KMS-11 (cell line): ENCODE measurements at regions not wholly inside any gene's neighbourhood (a gene's known extent, or its start where the extent isn't known, plus 50 kb on each side); places are given as distances from the start of the nearest gene placed in this dataset.

Source experiments
- H2AFZ ChIP-seq: fragments of 200-600 bp; sonication (generic); 2 replicates; pipeline ENCODE4 v1.6.1; 2016; ENCODE audit warnings: antibody characterized with exemption, mixed run types, low read depth
- H3K27ac ChIP-seq: fragments of 200-600 bp; sonication (generic); 2 replicates; pipeline ENCODE4 v1.6.1; 2016; ENCODE audit warnings: mild to moderate bottlenecking, mixed run types
- H3K27me3 ChIP-seq: fragments of 200-600 bp; sonication (generic); 2 replicates; pipeline ENCODE4 v1.6.1; 2017; ENCODE audit warnings: mild to moderate bottlenecking, low read depth, mixed run types, moderate library complexity; ENCODE audit not compliant: insufficient read depth
- H3K36me3 ChIP-seq: fragments of 200-600 bp; sonication (generic); 2 replicates; pipeline ENCODE4 v1.6.1; 2017; ENCODE audit warnings: mild to moderate bottlenecking, mixed run types; ENCODE audit not compliant: insufficient read depth
- H3K4me1 ChIP-seq: fragments of 200-600 bp; sonication (generic); 2 replicates; pipeline ENCODE4 v1.6.1; 2016; ENCODE audit warnings: mild to moderate bottlenecking, low read depth, mixed run types; ENCODE audit not compliant: poor library complexity, severe bottlenecking
- H3K4me2 ChIP-seq: fragments of 200-600 bp; sonication (generic); 2 replicates; pipeline ENCODE4 v1.7.0; 2016; ENCODE audit warnings: mild to moderate bottlenecking, mixed run types
- H3K4me3 ChIP-seq: fragments of 200-600 bp; sonication (generic); IDR thresholded peaks from 2 replicates; pipeline ENCODE4 v1.6.1; 2017; ENCODE audit warnings: low read depth, low read length, mixed read lengths; ENCODE audit not compliant: insufficient read depth
- H3K79me2 ChIP-seq: fragments of 200-600 bp; sonication (generic); 2 replicates; pipeline ENCODE4 v1.6.1; 2016; ENCODE audit warnings: low read depth, mixed run types; ENCODE audit not compliant: insufficient read depth
- H3K9ac ChIP-seq: fragments of 200-600 bp; sonication (generic); 2 replicates; pipeline ENCODE4 v1.6.1; 2016; ENCODE audit warnings: mild to moderate bottlenecking, mixed run types
- H4K20me1 ChIP-seq: fragments of 200-600 bp; sonication (generic); 2 replicates; pipeline ENCODE4 v1.6.1; 2016; ENCODE audit warnings: mild to moderate bottlenecking, mixed run types; ENCODE audit not compliant: insufficient read depth
- TF ChIP-seq, protein P1 (sequence below): fragments of 200-600 bp; sonication (generic); conservative IDR thresholded peaks from 2 replicates; pipeline ENCODE4 v1.6.1; 2017; ENCODE audit warnings: low read depth, mild to moderate bottlenecking, antibody characterized with exemption, low read length, moderate library complexity, mixed read lengths

GRCh38 chr6:9659848-9660247 lies 755.0 kb downstream of the TFAP2A start:
- Histone ChIP-seq H3K36me3 (no peaks in the 10 kb centered on the region; the same call in 1 of the 2 replicates), H4K20me1 (no peaks in the 10 kb centered on the region), H3K9ac (no peak overlapping the region), H3K27me3 (no peaks in the 10 kb centered on the region), H3K79me2 (no peaks in the 10 kb centered on the region), H3K27ac (no peak overlapping the region), H2AFZ (no peak overlapping the region), H3K4me2 (no peak overlapping the region), H3K4me1 (no peaks in the 10 kb centered on the region), H3K4me3 (no peak overlapping the region)
- TF ChIP-seq, protein P1, sequence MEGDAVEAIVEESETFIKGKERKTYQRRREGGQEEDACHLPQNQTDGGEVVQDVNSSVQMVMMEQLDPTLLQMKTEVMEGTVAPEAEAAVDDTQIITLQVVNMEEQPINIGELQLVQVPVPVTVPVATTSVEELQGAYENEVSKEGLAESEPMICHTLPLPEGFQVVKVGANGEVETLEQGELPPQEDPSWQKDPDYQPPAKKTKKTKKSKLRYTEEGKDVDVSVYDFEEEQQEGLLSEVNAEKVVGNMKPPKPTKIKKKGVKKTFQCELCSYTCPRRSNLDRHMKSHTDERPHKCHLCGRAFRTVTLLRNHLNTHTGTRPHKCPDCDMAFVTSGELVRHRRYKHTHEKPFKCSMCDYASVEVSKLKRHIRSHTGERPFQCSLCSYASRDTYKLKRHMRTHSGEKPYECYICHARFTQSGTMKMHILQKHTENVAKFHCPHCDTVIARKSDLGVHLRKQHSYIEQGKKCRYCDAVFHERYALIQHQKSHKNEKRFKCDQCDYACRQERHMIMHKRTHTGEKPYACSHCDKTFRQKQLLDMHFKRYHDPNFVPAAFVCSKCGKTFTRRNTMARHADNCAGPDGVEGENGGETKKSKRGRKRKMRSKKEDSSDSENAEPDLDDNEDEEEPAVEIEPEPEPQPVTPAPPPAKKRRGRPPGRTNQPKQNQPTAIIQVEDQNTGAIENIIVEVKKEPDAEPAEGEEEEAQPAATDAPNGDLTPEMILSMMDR: no peak

DNA sequence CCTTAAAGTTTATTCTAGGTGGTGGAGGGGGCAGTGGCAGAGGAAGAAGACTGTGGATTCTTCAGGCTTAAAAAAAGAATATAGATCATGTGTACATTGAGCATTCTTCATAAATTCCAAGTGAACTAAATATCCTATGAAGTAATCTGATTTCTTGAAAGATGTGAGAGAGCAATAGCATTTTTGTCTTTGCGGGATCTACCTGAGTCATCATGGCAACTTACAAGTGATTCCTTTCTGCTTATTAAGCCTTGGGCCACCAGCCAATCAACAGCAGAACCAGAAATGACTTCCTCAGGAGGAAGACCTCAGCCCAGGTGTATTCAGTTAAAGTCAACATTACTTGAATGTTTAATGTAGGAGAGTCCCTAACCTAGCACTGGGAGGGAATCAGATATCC lies 756.9 kb downstream of the TFAP2A start:
- H4K20me1 ChIP-seq: no peaks in the 10 kb centered on the region
- H3K9ac ChIP-seq: no peak overlapping the region
- TF ChIP-seq, protein P1: no peak
- no peaks in the 10 kb centered on the region for H3K36me3 ChIP-seq
- H3K27me3 ChIP-seq: no peaks in the 10 kb centered on the region
- no peak overlapping the region for H3K4me3 ChIP-seq
- H3K4me1 ChIP-seq: no peaks in the 10 kb centered on the region
- H2AFZ ChIP-seq: no peak overlapping the region
- H3K27ac ChIP-seq: no peak overlapping the region
- H3K79me2 ChIP-seq: no peaks in the 10 kb centered on the region
- no peak overlapping the region for H3K4me2 ChIP-seq

- H3K9ac ChIP-seq: no peak overlapping the region
- TF ChIP-seq, protein P1: no peak
- H3K4me3 ChIP-seq: no peak overlapping the region
- H4K20me1 ChIP-seq: no peaks in the 10 kb centered on the region
- no peaks in the 10 kb centered on the region for H3K4me1 ChIP-seq
- no peaks in the 10 kb centered on the region for H3K27me3 ChIP-seq
- no peaks in the 10 kb centered on the region for H3K36me3 ChIP-seq
- H3K4me2 ChIP-seq: no peak overlapping the region
- no peak overlapping the region for H3K27ac ChIP-seq
- no peak overlapping the region for H2AFZ ChIP-seq
- H3K79me2 ChIP-seq: no peaks in the 10 kb centered on the region
Measured at GRCh38 chr6:9647599-9647998, 767.3 kb downstream of the TFAP2A start.

DNA sequence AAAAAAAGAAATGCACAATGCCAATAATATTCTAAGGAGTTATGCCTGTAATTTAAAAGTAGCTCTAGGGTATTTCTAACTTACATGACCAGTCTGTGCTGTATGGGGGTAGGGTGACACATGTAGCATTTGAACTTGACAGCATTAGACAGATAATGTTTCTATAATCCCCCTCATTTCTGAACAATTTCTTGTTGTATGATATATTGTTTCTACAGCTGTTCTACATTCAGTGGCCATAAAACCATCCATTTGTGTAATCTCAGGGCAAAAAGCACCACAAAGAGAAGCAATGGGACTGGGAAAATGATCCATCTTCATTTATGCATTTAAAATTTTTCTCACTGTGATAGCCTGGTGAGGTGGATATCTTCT lies 767.8 kb downstream of the TFAP2A start:
- Histone ChIP-seq H3K4me2 (no peak overlapping the region), H3K4me3 (no peak overlapping the region), H3K36me3 (no peaks in the 10 kb centered on the region), H3K4me1 (no peaks in the 10 kb centered on the region), H3K27me3 (no peaks in the 10 kb centered on the region), H3K9ac (no peak overlapping the region), H4K20me1 (no peaks in the 10 kb centered on the region), H2AFZ (no peak overlapping the region), H3K27ac (no peak overlapping the region), H3K79me2 (no peaks in the 10 kb centered on the region)
- TF ChIP-seq, protein P1: no peak
